ENCODE measurements at regions not wholly inside any gene's neighbourhood (a gene's known extent, or its start where the extent isn't known, plus 50 kb on each side); places are given as distances from the start of the nearest gene placed in this dataset.

DNA sequence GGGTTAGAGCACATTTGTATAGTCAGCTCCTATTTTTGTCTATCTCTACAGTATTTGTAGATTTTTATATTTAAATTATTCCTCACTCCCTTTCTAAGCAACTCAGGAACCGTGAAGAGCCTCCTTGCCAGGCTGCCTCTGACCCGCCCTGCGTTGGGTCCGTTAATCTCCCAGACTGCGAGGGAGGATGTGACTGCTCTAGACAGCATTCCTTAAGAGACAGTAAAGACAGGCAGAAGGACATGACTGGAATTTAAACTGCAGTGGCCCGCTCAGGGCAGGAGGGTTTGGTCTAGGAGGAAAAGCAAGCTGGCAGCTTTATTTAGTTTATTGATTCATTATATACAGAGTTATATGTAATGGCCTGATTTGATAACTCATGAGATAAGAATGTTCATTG is 413.7 kb downstream of the TMEM135 start:
- H3K4me1 ChIP-seq (ENCODE audit: control insufficient read depth, insufficient read depth, low read length), result no peaks in the 10 kb centered on the region
- DNase-seq (ENCODE audit: low read depth), result no peak
- no peak overlapping the region for H3K4me3 ChIP-seq (ENCODE audit: low read length)
- no peak overlapping the region for H3K9ac ChIP-seq (ENCODE audit: low read length)
- H3K27me3 ChIP-seq (replicated peaks; ENCODE audit: control insufficient read depth, insufficient read depth, low read length), result no peaks in the 10 kb centered on the region
- no peaks in the 10 kb centered on the region for H3K9me3 ChIP-seq (ENCODE audit: control insufficient read depth, low read length)
- H3K36me3 ChIP-seq (ENCODE audit: control insufficient read depth, insufficient read depth, low read length, severe bottlenecking), result no peaks in the 10 kb centered on the region

DNA sequence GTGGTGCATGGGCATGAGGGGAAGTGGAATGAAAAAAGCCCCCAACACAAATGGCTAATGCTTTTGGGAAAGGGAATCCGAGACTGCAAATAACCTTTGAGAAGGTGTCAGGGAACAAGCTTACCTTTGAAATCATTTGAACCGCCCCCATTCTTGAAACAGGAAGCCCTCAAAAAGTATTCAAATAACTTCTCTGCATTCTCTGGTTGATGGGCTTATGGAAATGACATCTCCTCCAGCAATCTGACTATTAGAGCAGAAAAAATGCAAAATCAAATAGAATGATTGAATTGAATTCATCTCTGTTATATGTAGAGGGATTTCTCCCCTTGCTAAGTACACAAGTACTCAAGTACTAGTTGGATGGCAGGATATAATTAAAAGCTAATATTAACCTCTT is 409.9 kb downstream of the TMEM135 start:
- no peak for DNase-seq (ENCODE audit: low read depth)
- Histone ChIP-seq H3K4me1 (ENCODE audit: control insufficient read depth, insufficient read depth, low read length) (peaks cover 28% of the 10 kb centered on the region), H3K36me3 (ENCODE audit: control insufficient read depth, insufficient read depth, low read length, severe bottlenecking) (no peaks in the 10 kb centered on the region), H3K27me3 (replicated peaks; ENCODE audit: control insufficient read depth, insufficient read depth, low read length) (no peaks in the 10 kb centered on the region), H3K9me3 (ENCODE audit: control insufficient read depth, low read length) (no peaks in the 10 kb centered on the region), H3K4me3 (ENCODE audit: low read length) (no peak overlapping the region), H3K9ac (ENCODE audit: low read length) (no peak overlapping the region)

DNA sequence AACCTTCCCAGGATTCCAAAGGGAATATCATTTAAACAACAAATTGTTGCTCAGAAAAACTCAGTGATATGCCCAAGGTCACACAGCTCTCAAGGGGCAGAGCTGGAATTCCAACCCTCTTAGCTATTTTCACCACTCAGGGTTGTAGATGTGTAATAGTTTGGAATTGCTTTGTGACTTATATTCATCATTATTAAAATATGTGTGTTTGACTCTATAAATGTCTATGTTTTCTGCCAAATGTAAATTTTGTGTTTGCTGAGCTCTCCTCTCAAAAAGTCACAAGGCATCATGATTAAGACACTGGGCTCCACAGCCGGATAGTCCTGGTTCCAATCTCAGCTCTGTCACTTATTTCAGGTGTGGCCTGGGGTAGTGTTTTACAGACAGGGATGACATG is 407.3 kb downstream of the TMEM135 start:
- H3K27me3 ChIP-seq (replicated peaks; ENCODE audit: control insufficient read depth, insufficient read depth, low read length), result no peaks in the 10 kb centered on the region
- peak overlapping the region; percentile 1 for H3K4me3 ChIP-seq (ENCODE audit: low read length)
- DNase-seq (ENCODE audit: low read depth), result peak; percentile 66
- H3K4me1 ChIP-seq (ENCODE audit: control insufficient read depth, insufficient read depth, low read length), result peaks cover 41% of the 10 kb centered on the region
- H3K9me3 ChIP-seq (ENCODE audit: control insufficient read depth, low read length), result no peaks in the 10 kb centered on the region
- H3K9ac ChIP-seq (ENCODE audit: low read length), result peak overlapping the region; percentile 32
- no peaks in the 10 kb centered on the region for H3K36me3 ChIP-seq (ENCODE audit: control insufficient read depth, insufficient read depth, low read length, severe bottlenecking)

DNA sequence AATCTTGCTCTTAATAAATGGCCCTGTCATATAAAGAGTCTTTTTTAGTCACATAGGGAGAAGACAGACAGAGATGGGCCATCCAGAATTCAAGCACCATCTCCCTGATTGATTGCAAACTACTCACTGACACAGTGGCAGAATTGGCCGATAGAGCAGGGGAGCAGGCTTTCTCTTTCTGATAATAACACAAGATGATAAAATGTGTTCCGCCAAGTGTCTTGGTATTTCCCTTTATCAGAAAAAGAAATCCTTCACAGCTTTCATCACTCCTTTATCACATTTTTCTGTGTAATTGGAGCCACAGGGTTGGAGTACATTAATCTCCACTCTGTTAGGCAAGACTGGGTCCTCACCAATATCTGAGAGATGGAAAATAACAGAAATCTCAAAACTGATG is 406.0 kb downstream of the TMEM135 start:
- Histone ChIP-seq H3K4me3 (ENCODE audit: low read length) (no peak overlapping the region), H3K27me3 (replicated peaks; ENCODE audit: control insufficient read depth, insufficient read depth, low read length) (no peaks in the 10 kb centered on the region), H3K9ac (ENCODE audit: low read length) (no peak overlapping the region), H3K36me3 (ENCODE audit: control insufficient read depth, insufficient read depth, low read length, severe bottlenecking) (no peaks in the 10 kb centered on the region), H3K4me1 (ENCODE audit: control insufficient read depth, insufficient read depth, low read length) (peaks cover 48% of the 10 kb centered on the region), H3K9me3 (ENCODE audit: control insufficient read depth, low read length) (no peaks in the 10 kb centered on the region)
- DNase-seq (ENCODE audit: low read depth), result no peak

DNA sequence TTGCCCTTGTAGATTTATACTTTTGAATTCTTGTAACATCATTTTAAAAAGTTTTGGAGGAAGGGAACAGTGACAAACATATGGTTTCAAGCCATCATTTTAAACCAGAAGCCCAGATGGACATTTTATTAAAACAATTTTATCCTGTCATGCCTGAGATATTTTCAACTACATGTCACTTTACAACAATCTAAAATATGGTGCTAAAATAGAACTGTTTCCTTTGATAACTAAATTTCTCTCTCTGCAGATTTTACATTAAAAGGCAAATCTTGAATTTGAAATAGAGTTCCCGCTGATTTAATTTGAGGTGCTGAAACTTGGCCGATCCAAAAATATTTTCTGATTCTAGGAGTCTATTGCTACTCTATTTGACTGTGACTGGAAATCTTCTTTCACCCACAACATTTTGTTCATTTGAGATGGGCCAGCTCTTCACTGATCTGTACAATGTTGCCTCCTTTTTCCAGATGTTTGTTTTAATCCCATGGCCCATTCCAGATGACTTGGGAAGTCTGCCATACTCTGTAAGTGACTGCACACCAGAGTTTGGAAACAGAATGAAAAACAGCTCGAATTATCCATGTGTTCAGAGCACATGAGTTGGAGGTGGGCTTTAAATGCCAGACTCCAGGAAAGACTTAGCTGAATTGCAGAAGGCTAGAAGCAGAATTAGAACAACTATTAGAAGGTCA is 402.5 kb downstream of the TMEM135 start:
- H3K9ac ChIP-seq (ENCODE audit: low read length), result peak overlapping the region; percentile 16
- no peaks in the 10 kb centered on the region for H3K36me3 ChIP-seq (ENCODE audit: control insufficient read depth, insufficient read depth, low read length, severe bottlenecking)
- DNase-seq (ENCODE audit: low read depth), result peak; percentile 54
- no peak overlapping the region for H3K4me3 ChIP-seq (ENCODE audit: low read length)
- peaks cover 53% of the 10 kb centered on the region for H3K4me1 ChIP-seq (ENCODE audit: control insufficient read depth, insufficient read depth, low read length)
- no peaks in the 10 kb centered on the region for H3K27me3 ChIP-seq (replicated peaks; ENCODE audit: control insufficient read depth, insufficient read depth, low read length)
- H3K9me3 ChIP-seq (ENCODE audit: control insufficient read depth, low read length), result no peaks in the 10 kb centered on the region

DNA sequence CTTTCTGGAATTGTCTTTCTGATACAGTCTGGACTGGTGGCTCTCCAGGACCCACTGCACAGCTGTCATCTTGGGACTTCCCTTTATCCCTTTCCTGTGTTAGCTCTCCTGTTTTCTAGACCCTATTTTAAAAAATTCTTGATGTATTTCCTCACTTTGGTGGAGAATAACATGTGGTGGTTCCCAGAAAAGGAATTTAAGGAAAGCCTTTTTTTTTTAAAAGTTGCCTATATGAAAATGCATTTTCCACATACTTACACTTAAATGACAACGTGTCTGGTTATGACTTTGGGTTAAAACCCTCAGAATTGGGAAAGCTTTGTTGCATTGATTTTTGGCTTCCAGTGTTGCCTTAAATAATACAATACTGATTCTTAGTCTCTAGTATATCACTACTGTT is 400.7 kb downstream of the TMEM135 start:
- no peaks in the 10 kb centered on the region for H3K36me3 ChIP-seq (ENCODE audit: control insufficient read depth, insufficient read depth, low read length, severe bottlenecking)
- H3K9ac ChIP-seq (ENCODE audit: low read length), result no peak overlapping the region
- H3K27me3 ChIP-seq (replicated peaks; ENCODE audit: control insufficient read depth, insufficient read depth, low read length), result no peaks in the 10 kb centered on the region

DNA sequence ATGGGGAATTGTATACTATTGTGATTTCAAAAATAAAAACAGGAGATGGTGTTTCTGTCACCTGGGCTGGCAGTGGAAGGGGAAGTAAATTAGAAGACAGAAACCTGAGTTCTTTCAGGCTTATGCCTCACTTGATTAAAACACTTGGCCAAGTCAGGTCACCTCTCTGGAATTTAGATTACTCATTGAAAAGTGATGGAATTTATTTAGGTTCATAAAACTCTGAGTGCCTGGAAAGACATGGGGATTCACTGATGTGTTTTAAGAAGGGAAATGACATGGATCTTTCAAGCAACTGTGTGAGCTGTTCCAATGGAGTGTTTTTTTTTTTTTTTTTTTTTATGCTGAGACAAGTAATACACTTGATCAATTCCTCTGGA is 400.1 kb downstream of the TMEM135 start:
- no peaks in the 10 kb centered on the region for H3K36me3 ChIP-seq (ENCODE audit: control insufficient read depth, insufficient read depth, low read length, severe bottlenecking)
- H3K4me1 ChIP-seq (ENCODE audit: control insufficient read depth, insufficient read depth, low read length), result peaks cover 50% of the 10 kb centered on the region
- peak; percentile 51 for DNase-seq (ENCODE audit: low read depth)
- H3K9ac ChIP-seq (ENCODE audit: low read length), result no peak overlapping the region
- H3K9me3 ChIP-seq (ENCODE audit: control insufficient read depth, low read length), result no peaks in the 10 kb centered on the region
- no peaks in the 10 kb centered on the region for H3K27me3 ChIP-seq (replicated peaks; ENCODE audit: control insufficient read depth, insufficient read depth, low read length)
- H3K4me3 ChIP-seq (ENCODE audit: low read length), result no peak overlapping the region

More for the DNA sequence above, 400.7 kb downstream of the TMEM135 start:
- Histone ChIP-seq H3K4me3 (ENCODE audit: low read length) (no peak overlapping the region), H3K4me1 (ENCODE audit: control insufficient read depth, insufficient read depth, low read length) (peaks cover 50% of the 10 kb centered on the region), H3K9me3 (ENCODE audit: control insufficient read depth, low read length) (no peaks in the 10 kb centered on the region)
- peak; percentile 18 for DNase-seq (ENCODE audit: low read depth)

DNA sequence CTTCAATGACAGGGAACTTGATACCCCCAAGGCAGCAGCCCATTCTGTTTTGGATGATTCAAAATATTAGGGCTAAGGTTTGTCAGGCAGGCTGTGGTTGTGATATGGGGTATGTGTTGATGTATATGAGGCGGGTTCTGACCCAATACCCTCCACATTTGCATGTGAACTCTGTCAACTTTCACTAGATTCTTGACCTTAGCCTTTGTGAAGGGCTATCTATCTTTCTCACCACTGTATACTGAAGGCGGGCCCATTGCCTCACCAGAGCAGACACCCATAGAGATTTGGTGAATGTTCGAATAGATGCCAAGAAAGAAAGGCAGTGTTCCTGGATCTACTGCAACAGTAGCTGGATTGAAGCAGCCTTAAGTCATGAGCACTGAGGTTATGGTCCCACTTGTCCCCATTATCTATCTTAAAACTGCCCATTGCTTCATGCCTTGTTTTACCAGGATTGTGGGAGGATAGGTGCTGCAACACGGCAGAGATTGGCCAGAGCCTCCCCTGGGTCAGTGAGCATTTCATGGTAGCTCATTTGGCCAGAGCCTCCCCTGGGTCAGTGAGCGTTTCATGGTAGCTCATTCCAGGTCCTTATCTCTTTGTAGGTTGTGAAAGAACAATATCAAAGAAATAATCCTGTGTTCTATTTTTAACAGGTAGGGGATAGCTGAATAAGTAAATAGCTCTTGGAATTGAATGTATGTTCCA is 399.6 kb downstream of the TMEM135 start:
- H3K4me3 ChIP-seq (ENCODE audit: low read length), result no peak overlapping the region

DNA sequence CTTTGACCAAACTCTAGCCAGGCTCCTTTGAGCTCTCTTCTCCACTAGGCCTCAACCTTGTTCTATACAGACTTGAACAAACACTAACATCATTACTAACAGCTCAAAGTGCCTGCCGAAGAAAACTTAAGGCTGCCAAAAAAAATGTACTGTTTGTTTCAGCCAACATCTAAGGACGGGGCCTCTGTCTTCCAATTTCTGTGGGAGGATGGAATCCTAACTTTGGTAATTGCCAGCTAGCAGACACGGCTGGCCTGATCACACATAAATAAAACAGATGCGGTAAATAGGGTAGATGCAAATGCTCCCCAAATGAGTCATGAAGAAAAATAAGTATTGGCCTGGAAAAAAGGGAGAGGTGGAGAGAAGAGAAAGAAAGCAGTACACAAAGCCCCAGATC is 394.3 kb downstream of the TMEM135 start:
- Histone ChIP-seq H3K9ac (ENCODE audit: low read length) (peak overlapping the region; percentile 28), H3K36me3 (ENCODE audit: control insufficient read depth, insufficient read depth, low read length, severe bottlenecking) (no peaks in the 10 kb centered on the region), H3K4me1 (ENCODE audit: control insufficient read depth, insufficient read depth, low read length) (peaks cover 49% of the 10 kb centered on the region), H3K4me3 (ENCODE audit: low read length) (no peak overlapping the region), H3K9me3 (ENCODE audit: control insufficient read depth, low read length) (no peaks in the 10 kb centered on the region), H3K27me3 (replicated peaks; ENCODE audit: control insufficient read depth, insufficient read depth, low read length) (no peaks in the 10 kb centered on the region)
- peak; percentile 84 for DNase-seq (ENCODE audit: low read depth)

More for the DNA sequence above, 399.6 kb downstream of the TMEM135 start:
- no peaks in the 10 kb centered on the region for H3K9me3 ChIP-seq (ENCODE audit: control insufficient read depth, low read length)
- DNase-seq (ENCODE audit: low read depth), result no peak
- peaks cover 55% of the 10 kb centered on the region for H3K4me1 ChIP-seq (ENCODE audit: control insufficient read depth, insufficient read depth, low read length)
- no peaks in the 10 kb centered on the region for H3K36me3 ChIP-seq (ENCODE audit: control insufficient read depth, insufficient read depth, low read length, severe bottlenecking)
- no peaks in the 10 kb centered on the region for H3K27me3 ChIP-seq (replicated peaks; ENCODE audit: control insufficient read depth, insufficient read depth, low read length)
- no peak overlapping the region for H3K9ac ChIP-seq (ENCODE audit: low read length)

DNA sequence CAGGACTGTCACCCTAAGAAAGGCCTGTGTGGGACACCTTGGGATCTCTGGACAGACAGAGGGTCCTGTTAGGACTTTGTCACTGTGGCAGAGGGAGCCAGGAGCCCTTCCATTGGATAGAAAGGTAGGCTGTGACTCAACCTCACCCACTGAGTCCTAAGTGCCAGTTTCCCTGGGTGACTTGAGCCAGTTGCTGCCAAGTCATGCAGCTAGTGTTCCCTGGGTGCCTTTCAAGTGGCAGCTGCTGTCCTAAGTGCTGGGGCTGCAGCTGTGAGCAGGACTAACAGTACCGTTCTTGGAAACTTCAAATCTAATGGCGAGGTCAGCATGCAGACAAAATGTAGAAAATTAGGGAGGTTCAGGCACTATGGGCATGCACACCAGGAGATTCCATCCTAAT is 393.7 kb downstream of the TMEM135 start:
- DNase-seq (ENCODE audit: low read depth), result no peak
- Histone ChIP-seq H3K27me3 (replicated peaks; ENCODE audit: control insufficient read depth, insufficient read depth, low read length) (no peaks in the 10 kb centered on the region), H3K9me3 (ENCODE audit: control insufficient read depth, low read length) (no peaks in the 10 kb centered on the region), H3K9ac (ENCODE audit: low read length) (peak overlapping the region; percentile 28), H3K36me3 (ENCODE audit: control insufficient read depth, insufficient read depth, low read length, severe bottlenecking) (no peaks in the 10 kb centered on the region), H3K4me3 (ENCODE audit: low read length) (no peak overlapping the region), H3K4me1 (ENCODE audit: control insufficient read depth, insufficient read depth, low read length) (peaks cover 49% of the 10 kb centered on the region)

DNA sequence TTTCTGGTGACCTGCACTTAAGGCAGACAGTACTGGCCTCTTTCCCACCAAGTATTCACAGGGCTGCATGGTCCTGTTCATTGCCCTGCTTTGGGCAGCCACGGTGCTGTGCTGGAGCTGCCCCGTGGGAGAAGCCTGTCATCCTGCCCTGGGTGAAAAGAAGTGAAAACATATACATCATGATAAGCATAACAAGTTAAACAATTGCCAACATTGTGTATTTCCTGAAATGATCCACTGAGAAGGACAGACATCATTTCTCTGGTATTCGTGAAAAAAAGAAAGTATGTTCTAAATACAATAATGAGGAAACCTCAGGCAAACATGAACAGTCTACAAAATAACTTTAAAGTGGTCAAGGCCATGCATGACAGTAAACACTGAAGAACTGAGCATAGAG is 393.1 kb downstream of the TMEM135 start:
- DNase-seq (ENCODE audit: low read depth), result peak; percentile 53
- Histone ChIP-seq H3K36me3 (ENCODE audit: control insufficient read depth, insufficient read depth, low read length, severe bottlenecking) (no peaks in the 10 kb centered on the region), H3K9me3 (ENCODE audit: control insufficient read depth, low read length) (no peaks in the 10 kb centered on the region), H3K4me3 (ENCODE audit: low read length) (no peak overlapping the region), H3K4me1 (ENCODE audit: control insufficient read depth, insufficient read depth, low read length) (peaks cover 50% of the 10 kb centered on the region), H3K27me3 (replicated peaks; ENCODE audit: control insufficient read depth, insufficient read depth, low read length) (no peaks in the 10 kb centered on the region), H3K9ac (ENCODE audit: low read length) (no peak overlapping the region)

All from adipocyte (in vitro differentiated cells).